ENCODE measurements at regions not wholly inside any gene's neighbourhood (a gene's known extent, or its start where the extent isn't known, plus 50 kb on each side); places are given as distances from the start of the nearest gene placed in this dataset.

DNA sequence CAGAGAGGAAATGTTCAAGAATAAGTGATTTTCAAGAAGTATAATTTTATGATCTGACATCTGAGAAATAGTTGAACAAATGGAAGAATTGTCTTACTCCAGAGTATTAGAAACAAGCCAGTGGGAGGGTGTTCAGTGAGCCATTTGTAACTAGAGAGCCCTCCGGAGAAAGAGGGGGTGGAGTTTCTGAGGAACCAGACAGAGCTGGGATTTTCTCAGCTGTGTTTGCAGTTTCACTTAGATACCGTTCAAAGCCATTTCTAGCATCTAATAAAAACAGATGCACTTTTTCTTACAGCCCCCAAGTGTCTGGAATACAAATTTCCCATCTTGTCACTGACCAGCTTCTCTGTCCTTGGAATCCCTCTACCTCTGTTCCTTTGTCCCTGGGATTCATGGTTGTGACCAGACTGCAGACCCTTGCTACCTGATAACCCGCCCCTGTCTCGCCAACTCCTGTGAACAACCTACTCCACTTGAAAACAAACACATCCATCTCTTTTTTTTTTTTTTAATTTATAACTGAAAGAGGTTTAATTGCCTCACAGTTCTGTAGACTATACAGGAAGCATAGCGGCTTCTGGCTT is 132.8 kb upstream of the KLF3 start:
- no peak for TF ChIP-seq ZBTB8A (IDR thresholded peaks at IDR 0.05; ENCODE audit: partially characterized antibody)
- TF ChIP-seq, protein P1, sequence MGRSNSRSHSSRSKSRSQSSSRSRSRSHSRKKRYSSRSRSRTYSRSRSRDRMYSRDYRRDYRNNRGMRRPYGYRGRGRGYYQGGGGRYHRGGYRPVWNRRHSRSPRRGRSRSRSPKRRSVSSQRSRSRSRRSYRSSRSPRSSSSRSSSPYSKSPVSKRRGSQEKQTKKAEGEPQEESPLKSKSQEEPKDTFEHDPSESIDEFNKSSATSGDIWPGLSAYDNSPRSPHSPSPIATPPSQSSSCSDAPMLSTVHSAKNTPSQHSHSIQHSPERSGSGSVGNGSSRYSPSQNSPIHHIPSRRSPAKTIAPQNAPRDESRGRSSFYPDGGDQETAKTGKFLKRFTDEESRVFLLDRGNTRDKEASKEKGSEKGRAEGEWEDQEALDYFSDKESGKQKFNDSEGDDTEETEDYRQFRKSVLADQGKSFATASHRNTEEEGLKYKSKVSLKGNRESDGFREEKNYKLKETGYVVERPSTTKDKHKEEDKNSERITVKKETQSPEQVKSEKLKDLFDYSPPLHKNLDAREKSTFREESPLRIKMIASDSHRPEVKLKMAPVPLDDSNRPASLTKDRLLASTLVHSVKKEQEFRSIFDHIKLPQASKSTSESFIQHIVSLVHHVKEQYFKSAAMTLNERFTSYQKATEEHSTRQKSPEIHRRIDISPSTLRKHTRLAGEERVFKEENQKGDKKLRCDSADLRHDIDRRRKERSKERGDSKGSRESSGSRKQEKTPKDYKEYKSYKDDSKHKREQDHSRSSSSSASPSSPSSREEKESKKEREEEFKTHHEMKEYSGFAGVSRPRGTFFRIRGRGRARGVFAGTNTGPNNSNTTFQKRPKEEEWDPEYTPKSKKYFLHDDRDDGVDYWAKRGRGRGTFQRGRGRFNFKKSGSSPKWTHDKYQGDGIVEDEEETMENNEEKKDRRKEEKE (IDR thresholded peaks at IDR 0.05; ENCODE audit: borderline replicate concordance in 1 of 2, control insufficient read depth in 1 of 2, low read depth in 2 of 2, low read length in 1 of 2) = no peak
- TF ChIP-seq, protein P2, sequence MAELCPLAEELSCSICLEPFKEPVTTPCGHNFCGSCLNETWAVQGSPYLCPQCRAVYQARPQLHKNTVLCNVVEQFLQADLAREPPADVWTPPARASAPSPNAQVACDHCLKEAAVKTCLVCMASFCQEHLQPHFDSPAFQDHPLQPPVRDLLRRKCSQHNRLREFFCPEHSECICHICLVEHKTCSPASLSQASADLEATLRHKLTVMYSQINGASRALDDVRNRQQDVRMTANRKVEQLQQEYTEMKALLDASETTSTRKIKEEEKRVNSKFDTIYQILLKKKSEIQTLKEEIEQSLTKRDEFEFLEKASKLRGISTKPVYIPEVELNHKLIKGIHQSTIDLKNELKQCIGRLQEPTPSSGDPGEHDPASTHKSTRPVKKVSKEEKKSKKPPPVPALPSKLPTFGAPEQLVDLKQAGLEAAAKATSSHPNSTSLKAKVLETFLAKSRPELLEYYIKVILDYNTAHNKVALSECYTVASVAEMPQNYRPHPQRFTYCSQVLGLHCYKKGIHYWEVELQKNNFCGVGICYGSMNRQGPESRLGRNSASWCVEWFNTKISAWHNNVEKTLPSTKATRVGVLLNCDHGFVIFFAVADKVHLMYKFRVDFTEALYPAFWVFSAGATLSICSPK (IDR thresholded peaks at IDR 0.05; ENCODE audit: borderline replicate concordance) = no peak
- TF ChIP-seq, protein P3, sequence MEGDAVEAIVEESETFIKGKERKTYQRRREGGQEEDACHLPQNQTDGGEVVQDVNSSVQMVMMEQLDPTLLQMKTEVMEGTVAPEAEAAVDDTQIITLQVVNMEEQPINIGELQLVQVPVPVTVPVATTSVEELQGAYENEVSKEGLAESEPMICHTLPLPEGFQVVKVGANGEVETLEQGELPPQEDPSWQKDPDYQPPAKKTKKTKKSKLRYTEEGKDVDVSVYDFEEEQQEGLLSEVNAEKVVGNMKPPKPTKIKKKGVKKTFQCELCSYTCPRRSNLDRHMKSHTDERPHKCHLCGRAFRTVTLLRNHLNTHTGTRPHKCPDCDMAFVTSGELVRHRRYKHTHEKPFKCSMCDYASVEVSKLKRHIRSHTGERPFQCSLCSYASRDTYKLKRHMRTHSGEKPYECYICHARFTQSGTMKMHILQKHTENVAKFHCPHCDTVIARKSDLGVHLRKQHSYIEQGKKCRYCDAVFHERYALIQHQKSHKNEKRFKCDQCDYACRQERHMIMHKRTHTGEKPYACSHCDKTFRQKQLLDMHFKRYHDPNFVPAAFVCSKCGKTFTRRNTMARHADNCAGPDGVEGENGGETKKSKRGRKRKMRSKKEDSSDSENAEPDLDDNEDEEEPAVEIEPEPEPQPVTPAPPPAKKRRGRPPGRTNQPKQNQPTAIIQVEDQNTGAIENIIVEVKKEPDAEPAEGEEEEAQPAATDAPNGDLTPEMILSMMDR (IDR thresholded peaks at IDR 0.05 in 2 of 3, conservative IDR thresholded peaks at IDR 0.05 in 1 of 3; ENCODE audit: insufficient read depth in 2 of 3, low read depth in 1 of 3, low read length in 3 of 3) = no peak

Data from K562 (cell line).